MCF 10A (cell line): ENCODE measurements at regions not wholly inside any gene's neighbourhood (a gene's known extent, or its start where the extent isn't known, plus 50 kb on each side); places are given as distances from the start of the nearest gene placed in this dataset.
"Not testable (repeated sequence)": the region's sequence is repeated elsewhere in the genome, so short reads cannot be mapped to it uniquely, and the experiment has no call there.

Source experiments
- BruUV-seq: library from RNA; stranded (reverse); fragments of 400-500 nt; replicated peaks from 2 replicates; lab custom pipeline; 2021; lab: Mats Ljungman, UMichigan
- CTCF ChIA-PET: fragments of 300-600 bp; sonication (Branson Sonifier 250); formaldehyde crosslinking; extraction: SDS; loops from one replicate; lab custom pipeline; 2021; ENCODE audit warnings: antibody characterized with exemption, inconsistent platforms; lab: Yijun Ruan, JAX
- POLR2A ChIA-PET: fragments of 300-600, 350-650 bp; sonication (Branson Sonifier 250); formaldehyde crosslinking; extraction: SDS; loops from one replicate; lab custom pipeline; 2020; ENCODE audit warnings: antibody characterized with exemption, inconsistent platforms; lab: Yijun Ruan, JAX
- DNase-seq: peaks from one replicate; pipeline ENCODE4 v3.0.0-alpha.2; 2018; ENCODE audit not compliant: unreplicated experiment
- H3K27ac Mint-ChIP-seq: one replicate; pipeline ENCODE4 v1.8.0; 2022; ENCODE audit warnings: mild to moderate bottlenecking, low read depth, mixed read lengths; ENCODE audit not compliant: unreplicated experiment
- H3K27me3 Mint-ChIP-seq: one replicate; pipeline ENCODE4 v1.8.0; 2022; ENCODE audit warnings: mixed read lengths; ENCODE audit not compliant: insufficient read depth, unreplicated experiment
- H3K36me3 Mint-ChIP-seq: one replicate; pipeline ENCODE4 v1.8.0; 2022; ENCODE audit warnings: mild to moderate bottlenecking, moderate library complexity, mixed read lengths; ENCODE audit not compliant: insufficient read depth, unreplicated experiment
- H3K4me1 Mint-ChIP-seq: one replicate; pipeline ENCODE4 v1.8.0; 2022; ENCODE audit warnings: mixed read lengths; ENCODE audit not compliant: insufficient read depth, unreplicated experiment
- H3K4me3 Mint-ChIP-seq: one replicate; pipeline ENCODE4 v1.8.0; 2022; ENCODE audit warnings: mild to moderate bottlenecking, moderate library complexity, mixed read lengths; ENCODE audit not compliant: unreplicated experiment
- H3K9me3 Mint-ChIP-seq: one replicate; pipeline ENCODE4 v1.8.0; 2022; ENCODE audit warnings: mixed read lengths; ENCODE audit not compliant: unreplicated experiment
- intact Hi-C: fragments of 100-400 bp; cut with micrococcal nuclease; formaldehyde crosslinking; loops from 2 replicates; pipeline ENCODE4 v1.14.1; 2022
- TF ChIP-seq, protein P1 (sequence below): fragments of 200-600 bp; IDR thresholded peaks from one replicate; pipeline ENCODE4 v1.8.0; 2022; ENCODE audit warnings: antibody characterized with exemption, mild to moderate bottlenecking; ENCODE audit not compliant: unreplicated experiment

DNA sequence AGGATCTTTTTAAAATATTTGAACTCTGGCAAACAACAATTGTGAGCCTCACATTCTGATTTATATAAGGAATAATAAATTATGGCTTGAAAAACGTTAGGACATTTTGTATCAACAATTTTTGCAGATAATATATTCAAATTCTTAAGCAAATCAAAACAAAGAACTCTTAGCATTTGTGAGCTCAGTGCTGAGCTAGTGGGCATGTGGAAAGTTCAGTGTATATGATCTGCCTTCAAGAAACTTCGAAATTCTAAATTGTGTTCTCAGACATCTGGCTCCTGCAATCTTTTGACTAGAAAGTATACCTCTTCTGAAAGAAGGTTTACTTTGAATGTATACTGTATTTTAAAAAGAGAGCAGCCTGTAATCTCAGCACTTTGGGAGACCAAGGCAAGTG lies 122.3 kb upstream of the NEIL3 start:
- CTCF ChIA-PET: interaction anchor here (1.0 kb wide), 1 partner anchor 810 kb away, joined by 3 read pairs; no protein-coding TSS in a partner anchor

DNA sequence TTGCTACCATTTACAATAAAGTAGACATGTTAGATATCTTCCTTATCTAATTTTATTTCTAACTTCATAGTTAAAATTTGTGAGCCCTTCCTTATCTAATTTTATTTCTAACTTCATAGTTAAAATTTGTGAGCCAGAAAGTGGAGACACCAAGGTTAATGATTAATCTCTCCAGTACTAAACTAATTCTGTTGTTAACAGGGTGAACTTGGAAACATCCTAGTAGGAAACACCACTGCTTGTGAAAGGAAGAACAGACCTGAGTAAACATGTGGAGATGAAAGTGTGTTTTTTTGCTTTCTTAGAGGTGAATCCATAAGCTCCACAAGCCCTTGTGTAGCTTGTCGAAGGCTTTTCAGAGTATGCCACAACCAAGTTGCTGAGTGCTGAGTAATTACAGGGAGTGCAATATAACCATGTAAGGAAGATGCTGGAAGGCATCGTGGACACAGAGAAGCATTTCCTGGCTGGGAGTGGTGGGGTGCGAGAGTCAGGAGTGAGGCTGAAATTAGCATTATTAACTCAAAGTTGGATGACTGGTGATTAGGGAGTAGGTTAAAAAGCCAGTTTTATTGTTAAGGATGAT lies 118.6 kb upstream of the NEIL3 start:
- Mint-ChIP-seq H3K27ac (no peak overlapping the region), H3K9me3 (no peaks in the 10 kb centered on the region), H3K4me1 (no peaks in the 10 kb centered on the region), H3K27me3 (no peaks in the 10 kb centered on the region), H3K36me3 (no peaks in the 10 kb centered on the region), H3K4me3 (no peak overlapping the region)
- DNase-seq: no peak
- ChIA-PET CTCF (interaction anchor here (0.6 to 1.5 kb wide), 3 partner anchors 10 to 756 kb away, joined by 3 to 4 read pairs (median 4); no protein-coding TSS in a partner anchor), POLR2A (no interaction called here)
- TF ChIP-seq, protein P1, sequence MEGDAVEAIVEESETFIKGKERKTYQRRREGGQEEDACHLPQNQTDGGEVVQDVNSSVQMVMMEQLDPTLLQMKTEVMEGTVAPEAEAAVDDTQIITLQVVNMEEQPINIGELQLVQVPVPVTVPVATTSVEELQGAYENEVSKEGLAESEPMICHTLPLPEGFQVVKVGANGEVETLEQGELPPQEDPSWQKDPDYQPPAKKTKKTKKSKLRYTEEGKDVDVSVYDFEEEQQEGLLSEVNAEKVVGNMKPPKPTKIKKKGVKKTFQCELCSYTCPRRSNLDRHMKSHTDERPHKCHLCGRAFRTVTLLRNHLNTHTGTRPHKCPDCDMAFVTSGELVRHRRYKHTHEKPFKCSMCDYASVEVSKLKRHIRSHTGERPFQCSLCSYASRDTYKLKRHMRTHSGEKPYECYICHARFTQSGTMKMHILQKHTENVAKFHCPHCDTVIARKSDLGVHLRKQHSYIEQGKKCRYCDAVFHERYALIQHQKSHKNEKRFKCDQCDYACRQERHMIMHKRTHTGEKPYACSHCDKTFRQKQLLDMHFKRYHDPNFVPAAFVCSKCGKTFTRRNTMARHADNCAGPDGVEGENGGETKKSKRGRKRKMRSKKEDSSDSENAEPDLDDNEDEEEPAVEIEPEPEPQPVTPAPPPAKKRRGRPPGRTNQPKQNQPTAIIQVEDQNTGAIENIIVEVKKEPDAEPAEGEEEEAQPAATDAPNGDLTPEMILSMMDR: no peak
- no TSS peak for BruUV-seq
- intact Hi-C loops: no loop called here

More for the DNA sequence above, 122.3 kb upstream of the NEIL3 start:
- intact Hi-C loops: no loop called here
- DNase-seq: no peak
- Mint-ChIP-seq H3K4me3 (no peak overlapping the region), H3K27ac (no peak overlapping the region), H3K36me3 (no peaks in the 10 kb centered on the region), H3K4me1 (peaks cover 10% of the 10 kb centered on the region), H3K9me3 (no peaks in the 10 kb centered on the region), H3K27me3 (no peaks in the 10 kb centered on the region)
- BruUV-seq: no TSS peak
- TF ChIP-seq, protein P1: no peak
- POLR2A ChIA-PET: no interaction called here

GRCh38 chr4:177191586-177191985 lies 118.1 kb upstream of the NEIL3 start:
- no TSS peak for BruUV-seq
- Mint-ChIP-seq H3K4me1 (no peaks in the 10 kb centered on the region), H3K9me3 (peaks cover under 1% of the 10 kb centered on the region), H3K27ac (no peak overlapping the region), H3K4me3 (no peak overlapping the region), H3K36me3 (no peaks in the 10 kb centered on the region), H3K27me3 (no peaks in the 10 kb centered on the region)
- DNase-seq: no peak
- TF ChIP-seq, protein P1: no peak
- intact Hi-C loops: no loop called here
- POLR2A ChIA-PET: no interaction called here
- CTCF ChIA-PET: interaction anchor here (0.6 to 1.5 kb wide), 4 partner anchors 10 to 756 kb away, joined by 3 to 4 read pairs (median 4); no protein-coding TSS in a partner anchor

DNA sequence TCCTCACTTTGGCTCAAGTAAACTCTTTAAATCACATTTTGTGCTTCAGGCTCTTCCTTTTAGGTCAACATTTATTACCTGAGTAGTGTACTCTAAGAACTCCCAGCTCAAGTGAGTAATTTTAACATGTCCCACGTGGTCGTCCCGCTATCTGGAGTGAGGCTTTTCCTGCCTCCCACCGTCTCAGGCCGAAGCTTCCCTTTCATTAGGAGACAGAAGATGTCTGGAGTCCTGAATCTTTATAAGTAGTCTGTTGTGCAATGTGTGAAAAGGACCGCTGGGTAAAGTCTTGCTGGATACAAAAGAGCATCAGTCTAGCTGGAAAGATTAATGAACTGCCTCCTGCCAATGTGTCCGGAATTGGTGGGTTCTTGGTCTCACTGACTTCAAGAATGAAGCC lies 117.7 kb upstream of the NEIL3 start:
- CTCF ChIA-PET: interaction anchor here (0.5 to 1.5 kb wide), 3 partner anchors 11 to 145 kb away, joined by 3 to 4 read pairs (median 3); no protein-coding TSS in a partner anchor
- TF ChIP-seq, protein P1: no peak
- POLR2A ChIA-PET: no interaction called here
- BruUV-seq: no TSS peak
- peaks cover 5% of the 10 kb centered on the region for H3K9me3 Mint-ChIP-seq
- no peaks in the 10 kb centered on the region for H3K36me3 Mint-ChIP-seq
- no peaks in the 10 kb centered on the region for H3K4me1 Mint-ChIP-seq
- H3K27me3 Mint-ChIP-seq: no peaks in the 10 kb centered on the region
- H3K4me3 Mint-ChIP-seq: no peak overlapping the region
- no peak for DNase-seq
- intact Hi-C loops: no loop called here
- H3K27ac Mint-ChIP-seq: no peak overlapping the region

DNA sequence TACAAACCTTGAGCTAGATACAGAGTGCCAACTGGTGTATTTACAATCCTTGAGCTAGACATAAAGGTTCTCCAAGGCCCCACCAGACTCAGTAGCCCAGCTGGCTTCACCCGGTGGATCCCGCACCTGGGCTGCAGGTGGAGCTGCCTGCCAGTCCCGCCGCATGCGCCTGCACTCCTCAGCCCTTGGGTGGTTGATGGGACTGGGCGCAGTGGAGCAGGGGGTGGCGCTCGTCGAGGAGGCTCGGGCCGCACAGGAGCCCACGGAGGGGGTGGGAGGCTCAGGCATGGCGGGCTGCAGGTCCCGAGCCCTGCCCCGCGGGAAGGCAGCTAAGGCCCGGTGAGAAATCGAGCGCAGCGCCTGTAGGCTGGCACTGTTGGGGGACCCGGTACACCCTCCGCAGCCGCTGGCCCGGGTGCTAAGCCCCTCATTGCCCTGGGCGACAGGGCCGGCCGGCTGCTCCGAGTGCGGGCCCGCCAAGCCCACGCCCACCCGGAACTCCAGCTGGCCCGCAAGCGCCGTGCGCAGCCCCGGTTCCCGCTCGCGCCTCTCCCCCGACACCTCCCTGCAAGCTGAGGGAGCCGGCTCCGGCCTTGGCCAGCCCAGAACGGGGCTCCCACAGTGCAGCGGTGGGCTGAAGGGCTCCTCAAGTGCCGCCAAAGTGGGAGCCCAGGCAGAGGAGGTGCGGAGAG lies 116.5 kb upstream of the NEIL3 start:
- H3K4me1 Mint-ChIP-seq, DNase-seq, H3K27me3 Mint-ChIP-seq, H3K4me3 Mint-ChIP-seq, H3K27ac Mint-ChIP-seq, BruUV-seq, CTCF ChIA-PET, intact Hi-C loops, POLR2A ChIA-PET, H3K9me3 Mint-ChIP-seq, H3K36me3 Mint-ChIP-seq: not testable (repeated sequence)
